HG03135 (cell line): ENCODE measurements at regions not wholly inside any gene's neighbourhood (a gene's known extent, or its start where the extent isn't known, plus 50 kb on each side); places are given as distances from the start of the nearest gene placed in this dataset.
"Not testable (repeated sequence)": the region's sequence is repeated elsewhere in the genome, so short reads cannot be mapped to it uniquely, and the experiment has no call there.

Experiments
- ATAC-seq: cut with Tn5 transposase; IDR thresholded peaks from one replicate; pipeline ENCODE4 v1.9.1; 2021; ENCODE audit warnings: mild to moderate bottlenecking, moderate library complexity; ENCODE audit not compliant: unreplicated experiment

GRCh38 chr1:80181418-80181817 lies 1174.9 kb upstream of the ADGRL4 start:
- ATAC-seq = no peak

DNA sequence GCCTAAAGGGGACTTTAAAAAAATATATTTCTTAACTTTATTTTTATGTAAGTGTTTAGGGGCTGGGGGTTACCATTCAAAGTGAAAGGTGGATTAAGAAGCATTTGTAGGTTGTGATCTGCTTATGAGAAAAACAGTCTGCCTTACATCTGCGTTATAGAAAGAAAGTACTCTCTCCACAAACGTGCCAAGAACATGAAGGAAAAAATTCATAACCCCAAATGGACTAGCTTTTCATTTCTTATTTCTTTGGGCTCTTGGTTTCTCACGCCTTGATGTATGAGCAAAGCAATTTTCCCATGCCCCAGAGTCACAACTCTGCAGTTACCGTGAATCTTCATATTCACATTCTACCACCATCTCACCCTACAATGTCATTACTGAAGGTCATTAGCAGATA lies 1165.1 kb upstream of the ADGRL4 start:
- ATAC-seq = no peak

GRCh38 chr1:80170811-80171485 lies 1164.4 kb upstream of the ADGRL4 start:
- no peak for ATAC-seq

GRCh38 chr1:80164150-80164549 lies 1157.6 kb upstream of the ADGRL4 start:
- no peak for ATAC-seq

GRCh38 chr1:80163686-80164085 lies 1157.2 kb upstream of the ADGRL4 start:
- no peak for ATAC-seq

DNA sequence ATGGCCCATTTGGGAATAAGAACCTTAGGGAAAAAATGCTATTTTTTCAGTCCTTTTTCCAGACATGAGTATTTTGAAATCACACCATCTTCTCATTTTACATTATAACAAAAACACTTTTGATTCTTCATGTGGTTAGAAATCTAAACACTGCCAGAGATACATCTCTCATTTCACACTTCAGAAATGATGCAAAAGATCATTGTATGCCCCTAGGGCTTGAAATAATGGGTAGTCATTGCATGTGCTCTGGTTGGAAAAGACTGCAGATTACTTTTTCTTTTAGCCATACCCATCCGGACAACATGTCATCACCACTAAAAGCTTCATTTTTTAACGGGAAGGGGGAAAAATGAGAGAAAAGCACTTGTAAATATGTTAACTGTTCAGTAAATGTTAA lies 1152.2 kb upstream of the ADGRL4 start:
- no peak for ATAC-seq

GRCh38 chr1:80158266-80158665 lies 1151.7 kb upstream of the ADGRL4 start:
- no peak for ATAC-seq

DNA sequence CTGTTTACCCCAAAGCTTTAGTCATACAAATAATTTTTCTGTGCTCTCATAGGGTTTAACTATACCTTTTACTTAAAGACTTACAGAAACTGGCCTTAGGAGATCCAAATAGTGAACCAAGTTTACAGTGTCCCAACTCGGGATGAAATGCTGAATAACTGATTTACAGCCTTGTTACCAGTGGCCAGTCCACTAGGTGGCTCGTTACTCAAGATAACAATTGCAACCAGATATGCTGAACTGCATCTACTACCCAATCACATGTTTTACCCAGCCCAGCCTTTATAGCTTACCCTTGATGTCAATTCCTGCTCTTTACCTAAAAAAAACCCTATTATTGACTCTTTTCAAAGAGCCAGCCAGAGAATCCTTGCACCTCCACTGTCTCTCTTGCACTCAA lies 1148.8 kb upstream of the ADGRL4 start:
- ATAC-seq = no peak

GRCh38 chr1:80154176-80154575 lies 1147.6 kb upstream of the ADGRL4 start:
- no peak for ATAC-seq

DNA sequence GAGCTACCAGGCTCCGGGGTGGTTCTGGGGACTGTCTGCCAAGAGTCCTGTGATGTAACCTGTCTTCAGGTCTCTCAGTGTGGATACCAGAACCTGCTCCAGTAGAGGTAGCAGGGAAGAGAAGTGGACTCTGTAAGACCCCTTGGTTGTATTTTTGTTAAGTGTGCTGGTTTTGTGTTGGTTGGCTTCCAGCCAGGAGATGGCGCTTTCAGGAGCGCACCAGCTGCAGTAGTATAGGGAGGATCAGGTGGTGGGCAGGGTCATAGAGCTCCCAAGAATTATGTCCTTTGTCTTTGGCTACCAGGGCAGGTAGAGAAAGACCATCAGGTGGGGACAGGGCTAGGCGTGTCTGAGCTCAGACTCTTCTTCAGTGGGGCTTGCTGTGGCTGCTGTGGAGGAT lies 1147.2 kb upstream of the ADGRL4 start:
- no peak for ATAC-seq

GRCh38 chr1:80143361-80143760 lies 1136.8 kb upstream of the ADGRL4 start:
- no peak for ATAC-seq

- ATAC-seq = not testable (repeated sequence)
Measured at GRCh38 chr1:80137946-80138602, 1131.5 kb upstream of the ADGRL4 start.

GRCh38 chr1:80113168-80114038 lies 1106.9 kb upstream of the ADGRL4 start:
- ATAC-seq = no peak

DNA sequence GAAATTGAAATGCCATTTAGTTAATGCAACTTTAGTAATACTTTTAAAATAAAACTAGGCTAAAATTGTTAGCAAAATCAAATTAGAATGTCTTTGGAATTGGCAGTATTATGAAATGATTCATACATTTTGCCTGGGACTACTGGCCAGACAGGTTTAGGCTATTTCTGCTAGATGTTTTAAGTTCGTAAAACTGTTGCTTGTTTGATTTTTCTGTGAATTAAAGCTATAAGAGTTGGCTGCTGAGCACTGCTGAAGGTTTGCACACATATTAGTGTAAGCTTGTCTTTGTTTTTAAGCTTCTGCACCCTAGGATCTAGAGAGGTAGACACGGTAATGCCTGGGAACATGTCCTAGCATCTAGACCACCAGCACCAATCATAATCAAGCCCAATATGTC lies 1094.6 kb upstream of the ADGRL4 start:
- ATAC-seq = no peak

DNA sequence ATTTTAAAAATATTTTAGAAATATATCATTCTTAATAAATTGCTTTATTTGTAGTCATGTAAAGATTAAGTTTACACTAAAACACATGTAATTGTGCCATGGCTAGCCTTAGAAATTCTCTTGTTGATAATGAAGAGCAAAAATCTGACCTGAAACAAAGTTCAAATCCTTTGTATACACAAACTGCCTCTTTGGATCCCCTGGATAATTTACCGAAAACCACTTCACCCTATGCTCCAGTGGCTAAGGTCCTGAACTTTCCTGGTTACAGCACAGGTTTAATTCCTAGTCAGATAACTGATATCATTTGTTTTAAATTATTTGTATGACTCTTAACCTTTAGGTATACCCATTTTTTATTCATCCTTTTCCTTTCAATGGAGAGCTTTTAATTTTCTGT lies 1093.2 kb upstream of the ADGRL4 start:
- ATAC-seq = no peak

- ATAC-seq = no peak
Measured at GRCh38 chr1:80085067-80085466, 1078.5 kb upstream of the ADGRL4 start.

GRCh38 chr1:80083892-80084291 lies 1077.4 kb upstream of the ADGRL4 start:
- ATAC-seq = no peak

- ATAC-seq = no peak
Measured at GRCh38 chr1:80076469-80076868, 1069.9 kb upstream of the ADGRL4 start.

DNA sequence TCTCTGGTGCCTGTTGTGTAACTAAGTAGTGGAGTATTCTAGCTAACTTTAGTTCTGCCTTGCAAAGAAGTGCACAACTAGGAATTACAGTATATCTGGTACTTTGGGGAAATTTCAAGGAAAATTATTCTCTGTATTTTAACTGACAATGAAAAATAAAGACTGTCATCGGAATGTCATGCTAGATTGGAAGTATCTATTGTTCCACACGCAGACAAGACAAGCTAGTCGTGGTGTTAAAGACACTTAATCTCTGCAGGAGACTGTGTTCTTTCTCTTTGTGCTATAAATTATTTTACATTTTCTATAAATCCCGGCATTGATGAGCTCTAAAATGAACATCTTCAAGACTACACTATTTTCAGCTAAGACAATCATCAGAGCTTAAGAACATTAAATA lies 1068.8 kb upstream of the ADGRL4 start:
- ATAC-seq = no peak

- ATAC-seq = no peak
Measured at GRCh38 chr1:80072563-80072962, 1066.0 kb upstream of the ADGRL4 start.

- ATAC-seq = no peak
Measured at GRCh38 chr1:80066060-80066459, 1059.5 kb upstream of the ADGRL4 start.

DNA sequence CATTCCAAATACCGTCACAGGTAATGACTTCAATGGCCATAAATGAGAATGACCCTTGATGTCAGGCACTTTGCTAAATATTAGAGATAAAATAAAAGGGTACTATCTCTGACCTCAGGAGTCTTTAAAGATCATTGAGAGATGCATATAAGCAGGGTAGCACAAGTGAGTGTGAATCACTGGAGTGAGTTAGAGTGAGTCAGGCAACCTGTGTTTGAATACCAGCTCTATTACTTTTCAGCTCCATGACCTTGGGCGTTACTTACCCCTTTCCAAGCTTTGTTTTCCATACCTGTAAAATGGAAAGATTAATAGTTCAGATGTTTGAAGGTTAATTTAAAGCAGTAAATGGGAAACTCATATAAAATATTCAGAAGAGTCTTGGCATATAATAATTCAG lies 1058.0 kb upstream of the ADGRL4 start:
- no peak for ATAC-seq
